HTR-8/SVneo (cell line): ENCODE measurements at regions not wholly inside any gene's neighbourhood (a gene's known extent, or its start where the extent isn't known, plus 50 kb on each side); places are given as distances from the start of the nearest gene placed in this dataset.
A peak's percentile ranks its signal among the peaks of the same experiment; 100 is the strongest.
"Not testable (repeated sequence)": the region's sequence is repeated elsewhere in the genome, so short reads cannot be mapped to it uniquely, and the experiment has no call there.

Experiments
- DNase-seq: peaks from one replicate; pipeline ENCODE4 v3.0.0; 2011; ENCODE audit warnings: low spot score, mixed read lengths; ENCODE audit not compliant: insufficient read length
- FAIRE-seq: peaks from 2 replicates; lab custom pipeline; 2011; peaks lifted over from hg19 to GRCh38; lab: Jason Lieb, UNC

DNA sequence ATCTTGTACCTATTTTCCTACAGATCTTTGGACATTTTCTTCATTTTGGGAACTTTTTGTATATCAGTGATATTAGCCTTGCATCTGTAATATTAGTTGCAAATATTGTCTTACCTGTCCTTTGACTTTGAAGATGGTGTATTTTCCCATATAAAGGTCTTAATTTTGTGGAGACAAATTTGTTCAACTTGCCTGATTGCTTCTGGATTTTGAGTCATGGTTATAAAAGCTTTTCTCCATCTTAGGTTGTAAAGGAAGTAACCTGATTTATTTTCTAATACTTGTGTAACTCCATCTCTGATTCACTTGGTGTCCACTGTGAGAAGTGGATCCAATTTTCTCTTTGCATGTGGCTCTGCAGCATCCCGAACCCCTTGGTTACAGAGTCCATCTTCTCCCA is 97.7 kb upstream of the OTOS start:
- no peak for FAIRE-seq
- no peak for DNase-seq

DNA sequence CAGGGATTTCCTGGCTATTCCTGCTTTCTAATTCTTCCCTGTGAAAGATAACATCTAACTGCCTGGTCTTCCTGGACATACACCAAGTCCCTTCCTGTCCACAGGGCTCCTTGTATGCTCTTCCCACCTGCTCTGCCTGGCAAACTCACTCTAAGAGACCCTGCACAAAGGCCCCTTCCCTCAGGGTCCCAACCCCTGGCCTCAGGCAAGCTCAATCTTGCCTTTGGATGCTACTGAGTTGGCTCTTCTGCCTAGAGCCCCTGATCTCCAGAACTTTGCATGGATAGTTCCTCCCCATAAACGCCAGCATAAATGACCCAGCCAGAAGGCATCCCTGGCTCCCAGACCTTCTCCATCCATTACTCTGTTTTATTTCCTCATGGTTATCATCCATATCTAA is 98.3 kb upstream of the OTOS start:
- FAIRE-seq (no peak), DNase-seq (no peak)

GRCh38 chr2:240239325-240239724 is 98.9 kb upstream of the OTOS start:
- no peak for DNase-seq
- peak; percentile 85 for FAIRE-seq

DNA sequence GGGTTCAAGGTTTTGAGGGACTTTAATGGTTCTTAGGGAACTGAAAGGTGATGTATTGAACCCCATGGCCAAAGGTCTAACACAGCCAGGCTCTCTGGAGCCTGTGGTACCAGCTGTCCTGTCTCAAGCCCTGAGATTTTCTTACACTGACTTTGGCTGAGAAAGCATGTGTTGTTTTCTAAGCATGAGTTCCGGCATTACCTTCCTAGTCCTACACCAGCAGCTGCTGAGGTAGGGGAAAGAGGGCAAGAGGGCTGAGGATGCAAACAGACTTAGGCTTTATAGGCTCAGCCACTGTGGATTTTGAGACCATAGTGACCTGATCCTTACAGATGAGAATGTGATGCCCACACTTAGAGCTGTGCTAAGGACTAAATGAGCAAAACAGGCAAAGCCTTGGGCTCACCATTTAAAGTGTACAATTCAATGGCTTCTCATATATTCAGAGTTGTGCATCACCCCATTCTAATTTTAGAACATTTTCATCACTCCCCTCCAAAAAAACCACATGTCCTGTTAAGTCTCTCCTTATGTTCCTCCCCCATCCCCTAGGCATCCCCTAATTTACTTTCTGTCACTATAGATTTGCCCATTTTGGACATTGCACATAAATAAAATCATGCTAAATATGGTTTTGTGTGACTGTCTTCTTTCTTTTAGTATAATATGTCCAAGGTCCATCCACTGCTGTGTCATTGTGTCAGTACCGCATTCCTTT is 99.7 kb upstream of the OTOS start:
- FAIRE-seq (no peak), DNase-seq (no peak)

- FAIRE-seq (no peak), DNase-seq (no peak)
These were observed 100.3 kb upstream of the OTOS start for GRCh38 chr2:240240781-240241180.

DNA sequence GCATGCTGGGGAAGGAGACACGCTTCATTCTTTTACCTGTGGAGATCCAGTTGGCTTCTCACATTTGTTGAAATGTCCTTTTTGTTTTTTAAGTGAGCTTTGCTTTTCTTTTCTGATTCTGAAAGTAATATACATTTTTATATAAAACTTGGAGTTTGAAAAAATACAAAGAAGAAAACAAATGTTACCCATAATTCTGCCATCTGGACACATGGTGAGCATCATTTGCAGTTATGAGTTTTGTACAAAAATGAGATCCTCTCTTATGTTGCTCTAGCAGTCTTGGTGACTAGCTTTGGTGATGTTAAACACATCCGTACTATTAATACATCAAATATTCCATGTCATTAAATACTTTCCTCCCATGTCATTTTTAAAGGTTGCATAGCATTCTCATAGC is 101.1 kb upstream of the OTOS start:
- FAIRE-seq (no peak), DNase-seq (no peak)

DNA sequence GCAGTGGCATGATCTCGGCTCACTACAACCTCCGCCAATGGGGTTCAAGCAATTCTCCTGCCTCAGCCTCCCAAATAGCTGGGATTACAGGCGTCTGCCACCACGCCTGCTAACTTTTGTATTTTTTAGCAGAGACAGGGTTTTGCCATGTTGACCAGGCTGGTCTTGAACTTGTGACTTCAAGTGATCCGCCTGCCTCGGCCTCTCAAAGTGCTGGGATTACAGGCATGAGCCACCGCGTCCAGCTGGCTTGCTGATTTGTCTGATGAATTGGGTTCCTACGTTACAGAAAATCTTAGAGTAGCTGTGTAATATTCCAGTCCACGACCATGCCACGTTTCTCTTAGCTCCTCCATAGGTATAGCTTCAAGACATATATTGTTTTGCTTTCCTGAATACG is 102.6 kb upstream of the OTOS start:
- not testable (repeated sequence) for DNase-seq, FAIRE-seq

DNA sequence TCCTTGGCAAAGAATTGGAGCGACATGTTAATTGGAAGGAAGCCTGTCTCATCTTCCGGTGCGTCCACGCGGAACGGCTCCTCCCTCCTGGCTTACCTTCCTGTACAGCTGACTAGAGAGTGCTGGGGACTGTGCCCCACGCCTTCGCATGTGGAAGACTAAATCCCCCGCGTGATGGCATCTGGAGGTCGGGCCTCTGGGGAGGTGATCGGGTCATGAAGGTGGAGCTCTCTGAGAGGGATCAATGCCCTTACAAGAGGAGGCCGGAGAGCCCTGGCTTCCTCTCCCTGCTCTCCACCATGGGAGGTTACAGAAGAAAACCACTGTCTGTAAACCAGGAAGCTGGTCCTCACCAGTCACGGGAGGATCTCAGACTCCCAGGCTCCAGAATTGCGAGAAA is 104.1 kb upstream of the OTOS start:
- no peak for DNase-seq
- no peak for FAIRE-seq

DNA sequence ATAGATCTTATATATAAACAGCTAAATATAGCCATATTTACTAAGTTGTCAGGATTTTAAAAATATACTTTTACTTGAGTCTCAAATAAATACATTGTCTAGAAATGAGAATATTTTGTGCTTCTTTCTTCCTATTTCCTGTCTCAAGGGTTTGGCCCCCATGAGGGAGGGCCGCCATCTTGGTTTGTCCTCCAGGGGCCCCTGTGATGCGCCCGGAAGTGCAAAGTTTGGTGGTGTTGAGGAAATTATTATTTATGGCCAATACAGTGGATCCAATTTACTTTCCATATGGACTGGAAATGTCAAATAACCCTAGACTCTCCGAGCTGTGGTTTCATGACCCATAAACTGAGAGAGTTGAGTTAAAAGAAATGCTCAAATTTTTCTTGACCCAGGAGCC is 104.7 kb upstream of the OTOS start:
- DNase-seq (no peak), FAIRE-seq (no peak)

DNA sequence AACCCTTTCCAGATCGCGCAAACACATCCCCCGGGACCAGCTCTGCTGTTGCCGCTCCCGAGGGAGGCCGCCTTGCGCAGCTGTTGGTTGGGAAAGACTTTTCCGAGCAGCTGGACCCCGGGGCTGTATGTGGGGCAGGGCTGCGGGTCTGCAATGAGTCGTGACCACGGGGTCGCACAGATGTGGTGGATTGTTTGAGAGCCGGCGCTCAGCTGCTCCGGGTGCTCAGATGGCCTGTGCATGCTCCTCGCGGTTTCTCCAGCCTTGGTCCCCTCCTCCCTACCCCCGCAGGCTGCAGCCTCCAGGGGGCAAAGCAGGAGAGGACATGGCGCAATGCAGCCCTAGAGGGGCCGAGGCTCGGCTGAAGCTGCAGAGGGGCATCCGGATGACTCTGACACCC is 105.2 kb upstream of the OTOS start:
- peak; percentile 33 for FAIRE-seq
- no peak for DNase-seq

DNA sequence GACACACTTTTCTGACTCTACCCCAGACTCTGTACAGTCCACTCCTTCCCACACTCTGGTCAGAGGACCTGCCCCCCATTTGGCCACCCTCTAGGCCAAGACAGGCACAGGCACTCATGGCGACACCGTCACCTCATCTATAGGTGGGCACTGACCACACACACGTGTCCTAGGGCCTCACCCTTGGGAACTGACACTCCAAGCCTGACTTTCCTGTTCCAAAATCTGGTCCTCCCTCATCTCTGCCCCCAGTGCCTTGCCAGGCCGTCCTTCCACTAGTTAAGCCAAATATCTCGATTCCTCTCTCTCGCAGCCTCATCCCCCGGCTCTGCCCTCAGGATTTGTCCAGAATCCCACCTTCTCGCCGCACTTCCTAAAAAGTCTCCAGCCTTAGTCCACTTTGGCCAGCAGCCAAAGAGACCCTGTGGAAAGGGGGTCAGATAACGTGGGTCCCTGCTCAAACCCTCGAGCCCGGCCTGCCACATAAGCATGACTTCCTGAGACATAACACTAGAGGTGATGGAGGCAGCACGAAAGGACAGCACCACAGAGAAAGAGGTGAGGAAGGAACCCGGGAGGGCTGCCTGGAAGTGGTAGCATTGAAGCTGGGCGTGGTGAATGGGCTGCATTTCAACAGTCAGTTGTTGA is 105.8 kb upstream of the OTOS start:
- no peak for FAIRE-seq

DNA sequence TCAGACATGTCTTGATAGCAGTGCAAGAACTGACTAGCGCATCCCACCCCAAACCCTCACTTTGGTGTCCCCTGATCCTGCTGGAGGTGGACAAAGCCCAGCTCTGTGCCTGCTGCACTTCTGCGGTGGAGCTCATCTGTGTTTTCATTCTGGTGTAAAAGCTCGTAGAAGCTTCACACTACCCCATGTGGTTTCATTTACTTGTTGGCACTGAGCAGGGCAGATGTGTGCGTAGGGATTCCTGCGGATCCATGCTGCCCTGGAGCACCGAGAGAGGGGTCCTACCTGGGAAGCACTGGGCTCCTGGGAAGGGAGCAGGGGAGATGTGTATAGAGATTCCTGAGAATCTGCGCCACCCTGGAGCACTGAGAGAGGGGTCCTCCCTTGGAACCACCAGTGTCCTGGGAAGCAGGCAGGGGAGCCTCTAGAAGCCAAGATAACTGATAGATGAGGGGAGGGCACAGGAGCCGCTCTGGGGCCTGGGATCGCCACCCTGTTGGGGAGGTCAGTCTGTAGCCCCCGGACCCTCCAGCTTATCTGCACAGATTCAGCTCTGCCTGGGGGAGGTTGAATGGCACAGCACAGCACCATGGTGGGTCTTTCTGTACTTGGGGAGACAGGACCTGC is 106.9 kb upstream of the OTOS start:
- DNase-seq (no peak), FAIRE-seq (no peak)

More for the DNA sequence above, 105.8 kb upstream of the OTOS start:
- no peak for DNase-seq

DNA sequence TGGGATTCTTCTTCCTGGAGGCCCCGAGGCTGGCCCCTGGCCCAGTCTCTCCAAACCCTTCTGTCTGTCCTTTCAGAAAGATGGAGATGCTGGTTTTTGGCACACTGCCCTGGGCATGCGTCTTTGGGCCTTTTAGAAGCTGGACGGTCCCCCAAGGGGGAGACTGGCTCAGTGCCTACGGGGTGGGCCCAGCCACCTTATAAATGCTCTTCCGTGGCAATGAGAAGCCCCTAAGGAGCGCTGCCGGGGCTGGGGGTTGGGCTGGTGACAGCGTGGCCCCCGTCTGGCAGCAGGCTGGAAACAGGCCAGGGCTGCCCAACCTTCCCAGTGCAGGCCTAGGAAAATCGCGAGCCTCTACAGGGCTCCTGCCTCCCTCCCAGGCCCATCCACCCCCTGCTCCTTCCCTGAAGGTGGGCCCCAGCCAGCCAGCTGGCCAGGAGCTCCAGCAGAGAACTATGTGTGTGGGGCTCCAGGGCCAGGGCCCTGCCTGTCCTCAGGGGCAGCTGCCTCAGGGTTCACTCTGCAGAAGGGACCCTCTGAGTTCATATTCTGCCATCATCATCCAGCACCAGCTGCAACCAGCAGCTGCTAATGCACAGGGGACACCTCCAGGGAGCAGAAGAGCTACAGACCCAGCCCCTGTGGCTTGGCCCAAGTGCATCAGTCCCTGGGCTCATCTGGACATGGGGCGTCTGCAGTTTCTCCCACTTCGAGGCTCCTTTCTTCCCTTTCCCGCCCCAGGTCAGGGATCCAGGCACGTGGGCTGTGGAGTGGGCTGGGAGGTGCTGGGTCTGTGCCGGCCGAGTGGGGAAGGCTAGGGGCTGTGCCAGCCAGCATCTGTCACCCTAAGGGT is 107.6 kb upstream of the OTOS start:
- DNase-seq (no peak), FAIRE-seq (no peak)

DNA sequence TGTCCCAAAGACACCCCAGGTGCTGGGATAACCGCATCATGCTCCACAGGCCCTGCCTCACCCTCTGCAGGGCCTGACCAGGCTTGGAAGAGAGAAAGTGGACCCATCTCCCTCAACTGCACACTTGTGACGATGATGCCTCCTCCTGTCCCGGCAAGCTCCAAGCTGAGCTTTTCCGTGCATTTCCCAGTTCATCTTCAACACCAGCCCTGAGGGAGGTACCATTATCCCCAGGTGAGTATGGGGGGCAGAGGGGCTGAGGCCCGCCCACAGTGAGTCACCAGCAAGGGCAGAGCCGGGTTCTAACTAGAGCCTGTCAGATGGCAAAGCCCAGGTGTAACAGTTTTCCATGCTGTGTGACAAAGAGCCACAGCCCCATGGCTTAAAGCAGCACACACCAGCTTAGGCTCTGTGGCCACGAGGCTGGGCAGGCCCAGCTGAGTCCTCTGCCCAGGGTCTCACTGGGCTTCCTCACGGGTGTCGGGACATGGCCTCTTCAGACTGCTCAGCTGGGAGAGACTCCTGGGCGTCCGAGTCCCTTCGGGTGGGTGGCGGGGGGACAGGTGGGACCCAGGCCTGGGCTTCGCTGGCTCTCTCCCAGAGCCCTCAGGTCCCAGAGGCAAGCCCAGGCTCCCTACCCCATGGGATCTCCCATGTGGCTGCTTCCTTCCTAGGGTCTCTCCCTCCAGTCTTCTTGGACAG is 108.4 kb upstream of the OTOS start:
- FAIRE-seq (no peak), DNase-seq (no peak)

DNA sequence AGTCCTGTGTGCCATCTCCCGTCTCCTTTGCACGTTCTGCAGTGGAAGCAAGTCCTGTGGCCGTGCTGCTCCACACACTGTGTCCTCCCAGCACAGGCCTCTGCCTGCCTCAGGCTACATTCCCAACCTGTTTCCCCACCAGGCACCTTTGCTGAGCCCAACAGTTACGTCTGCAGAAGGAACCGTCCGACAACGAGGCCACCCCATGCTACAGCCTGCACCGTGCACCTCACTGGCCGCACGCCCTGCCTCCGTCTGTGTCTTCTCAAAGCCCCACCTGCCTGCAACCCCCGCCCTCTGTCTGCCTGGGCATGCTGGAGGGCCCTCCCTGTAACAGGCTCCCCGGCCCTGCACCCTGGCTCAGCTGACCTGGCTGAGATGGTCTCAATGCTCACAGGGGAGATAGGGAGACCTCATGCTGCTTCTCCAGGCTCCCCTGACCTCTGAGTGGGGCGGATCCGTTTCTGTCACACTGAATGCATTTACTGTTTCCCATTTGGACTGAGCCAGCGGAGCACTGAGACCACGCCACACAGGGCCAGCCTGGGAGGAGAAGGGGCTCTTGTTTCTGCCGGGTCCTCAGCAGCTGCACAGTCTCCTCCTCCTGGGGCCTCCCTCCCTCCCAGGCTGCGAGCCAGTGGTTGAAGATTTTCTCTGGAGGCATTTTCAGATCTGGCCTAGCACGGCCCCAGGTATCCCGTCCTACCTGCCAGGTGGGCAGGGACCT is 109.1 kb upstream of the OTOS start:
- no peak for DNase-seq
- FAIRE-seq, result peak; percentile 33

- DNase-seq (no peak), FAIRE-seq (no peak)
These were observed 109.9 kb upstream of the OTOS start for GRCh38 chr2:240250150-240250984.

DNA sequence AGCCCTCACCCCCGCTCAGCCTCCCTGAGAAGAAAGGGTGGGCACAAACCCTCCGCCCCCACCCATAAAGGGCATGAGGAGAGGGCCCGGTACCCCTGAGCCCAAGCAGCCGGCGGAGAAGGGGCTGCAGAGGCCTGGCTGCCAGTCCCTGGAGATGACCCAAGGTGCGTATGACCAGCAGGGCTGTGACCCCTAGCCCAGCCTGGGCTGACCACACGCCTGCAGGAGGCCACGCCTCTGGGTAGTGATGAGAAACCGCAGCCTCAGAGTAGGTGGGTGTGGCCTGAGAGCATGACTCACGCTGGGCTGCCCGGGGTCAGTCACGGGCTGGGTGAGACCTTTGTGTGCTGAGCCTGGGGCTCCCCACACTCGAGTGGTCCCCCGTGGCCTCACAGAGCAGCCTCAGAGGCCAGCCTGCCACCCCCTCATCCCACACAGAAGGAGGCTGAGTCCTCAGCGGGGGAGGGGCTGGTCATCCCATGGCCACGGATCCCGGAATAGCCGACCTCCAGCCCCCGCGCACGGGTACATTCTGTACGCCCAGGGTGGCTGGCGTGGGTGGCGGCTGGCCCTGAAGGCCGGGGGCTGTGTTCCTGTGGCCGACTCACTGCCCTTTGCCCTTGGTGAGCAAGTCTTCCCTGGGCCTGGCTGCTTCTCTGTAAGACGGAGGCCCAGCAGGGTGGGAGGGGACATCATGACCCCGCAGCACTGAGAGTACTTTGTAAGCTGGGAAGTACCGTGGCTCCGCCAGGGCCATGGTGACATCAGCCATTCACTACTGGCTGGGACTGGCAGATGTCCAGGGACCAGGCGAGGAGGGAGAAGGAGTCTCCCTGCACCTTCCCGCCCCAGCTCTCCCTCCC is 110.8 kb upstream of the OTOS start:
- DNase-seq (peak; percentile 93), FAIRE-seq (peak; percentile 99)

DNA sequence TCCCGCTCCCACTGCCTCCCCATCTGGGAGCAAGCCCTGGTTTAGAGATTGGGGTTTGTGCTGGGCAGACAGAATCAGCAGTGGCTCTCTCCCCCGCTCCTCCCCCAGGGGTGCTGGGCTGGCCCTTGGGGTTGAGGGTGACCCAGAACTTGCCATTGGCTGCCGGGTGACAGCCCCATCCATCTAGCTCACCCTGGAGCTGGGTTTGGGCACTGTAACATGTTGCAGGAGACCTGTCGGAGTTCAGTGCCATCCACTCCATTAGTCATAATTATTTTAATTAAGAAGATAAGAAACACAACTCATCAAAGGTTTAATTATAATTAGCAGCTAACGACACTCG is 111.4 kb upstream of the OTOS start:
- no peak for DNase-seq
- no peak for FAIRE-seq
